Astrocyte of the spinal cord (primary cell): ENCODE measurements at regions not wholly inside any gene's neighbourhood (a gene's known extent, or its start where the extent isn't known, plus 50 kb on each side); places are given as distances from the start of the nearest gene placed in this dataset.
"Not testable (repeated sequence)": the region's sequence is repeated elsewhere in the genome, so short reads cannot be mapped to it uniquely, and the experiment has no call there.

Source experiments
- DNase-seq: peaks from one replicate; pipeline ENCODE4 v3.0.0; 2011; ENCODE audit warnings: low read depth, low spot score
- H3K4me3 ChIP-seq: 2 replicates; pipeline ENCODE4 v1.5.1; 2011; ENCODE audit warnings: low read depth, mild to moderate bottlenecking, low read length, moderate library complexity
- in situ Hi-C: cut with HindIII; loops from 2 replicates; pipeline ENCODE4 v1.10.0; 2017; ENCODE audit warnings: low sequenced_read_pairs
- TF ChIP-seq, protein P1 (sequence below): IDR thresholded peaks from 2 replicates; pipeline ENCODE4 v1.5.1; 2012; ENCODE audit warnings: low read depth, mild to moderate bottlenecking, low read length, inconsistent platforms

- TF ChIP-seq, protein P1, sequence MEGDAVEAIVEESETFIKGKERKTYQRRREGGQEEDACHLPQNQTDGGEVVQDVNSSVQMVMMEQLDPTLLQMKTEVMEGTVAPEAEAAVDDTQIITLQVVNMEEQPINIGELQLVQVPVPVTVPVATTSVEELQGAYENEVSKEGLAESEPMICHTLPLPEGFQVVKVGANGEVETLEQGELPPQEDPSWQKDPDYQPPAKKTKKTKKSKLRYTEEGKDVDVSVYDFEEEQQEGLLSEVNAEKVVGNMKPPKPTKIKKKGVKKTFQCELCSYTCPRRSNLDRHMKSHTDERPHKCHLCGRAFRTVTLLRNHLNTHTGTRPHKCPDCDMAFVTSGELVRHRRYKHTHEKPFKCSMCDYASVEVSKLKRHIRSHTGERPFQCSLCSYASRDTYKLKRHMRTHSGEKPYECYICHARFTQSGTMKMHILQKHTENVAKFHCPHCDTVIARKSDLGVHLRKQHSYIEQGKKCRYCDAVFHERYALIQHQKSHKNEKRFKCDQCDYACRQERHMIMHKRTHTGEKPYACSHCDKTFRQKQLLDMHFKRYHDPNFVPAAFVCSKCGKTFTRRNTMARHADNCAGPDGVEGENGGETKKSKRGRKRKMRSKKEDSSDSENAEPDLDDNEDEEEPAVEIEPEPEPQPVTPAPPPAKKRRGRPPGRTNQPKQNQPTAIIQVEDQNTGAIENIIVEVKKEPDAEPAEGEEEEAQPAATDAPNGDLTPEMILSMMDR, result no peak
- no peak overlapping the region for H3K4me3 ChIP-seq
- in situ Hi-C loops, result no loop called here
- no peak for DNase-seq
Observed at GRCh38 chr6:6439778-6440177, 119.3 kb upstream of the F13A1 start.

GRCh38 chr6:6452002-6452401 is 131.5 kb upstream of the F13A1 start:
- no peak overlapping the region for H3K4me3 ChIP-seq
- DNase-seq, result no peak
- in situ Hi-C loops, result no loop called here
- TF ChIP-seq, protein P1, result no peak

- TF ChIP-seq, protein P1, result no peak
- in situ Hi-C loops, result no loop called here
- H3K4me3 ChIP-seq, result no peak overlapping the region
- DNase-seq, result no peak
Observed at GRCh38 chr6:6453186-6453585, 132.7 kb upstream of the F13A1 start.

DNA sequence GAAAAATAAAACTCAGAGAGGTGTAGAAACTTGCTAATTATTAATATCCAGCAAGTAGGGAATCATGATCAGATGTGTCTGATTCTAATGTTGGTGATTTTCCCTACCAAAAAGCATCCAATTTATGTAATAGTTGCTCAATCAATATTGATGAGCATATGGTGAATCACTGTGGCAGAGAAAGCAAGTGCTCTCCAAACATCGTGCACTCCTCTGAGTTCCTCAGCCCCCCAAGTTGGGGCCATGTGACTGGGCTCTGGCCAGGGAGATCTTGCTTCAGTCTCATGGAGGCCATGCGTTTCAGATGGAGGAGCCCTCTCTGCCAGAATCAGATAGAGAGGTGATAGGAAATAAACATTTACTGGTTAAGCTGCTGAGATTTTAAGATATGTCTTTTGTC is 133.2 kb upstream of the LY86 start:
- TF ChIP-seq, protein P1, result no peak
- DNase-seq, result no peak
- in situ Hi-C loops, result no loop called here
- H3K4me3 ChIP-seq, result no peak overlapping the region

- in situ Hi-C loops, result no loop called here
- TF ChIP-seq, protein P1, result no peak
- H3K4me3 ChIP-seq, result no peak overlapping the region
- DNase-seq, result no peak
Observed at GRCh38 chr6:6458172-6458571, 130.3 kb upstream of the LY86 start.

GRCh38 chr6:6459963-6460362 is 128.6 kb upstream of the LY86 start:
- DNase-seq, in situ Hi-C loops, H3K4me3 ChIP-seq: not testable (repeated sequence)

DNA sequence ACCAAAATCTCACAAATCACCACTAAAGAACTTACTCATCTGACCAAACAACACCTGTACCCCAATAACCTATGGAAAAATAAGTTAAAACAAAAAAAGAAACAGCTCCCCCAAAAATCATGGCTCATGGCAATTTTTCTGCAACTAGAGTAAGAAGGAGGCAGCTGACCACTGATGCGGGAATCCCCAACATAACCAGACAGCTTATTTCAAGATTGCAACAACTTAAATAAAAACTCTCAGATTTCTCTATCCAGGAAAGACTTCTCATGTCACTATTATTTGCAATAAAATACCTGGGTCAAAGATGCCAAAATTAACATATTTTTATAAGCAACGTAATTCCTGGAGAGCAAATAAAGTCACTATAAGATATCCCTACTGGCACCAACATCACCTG is 128.1 kb upstream of the LY86 start:
- TF ChIP-seq, protein P1, result no peak
- in situ Hi-C loops, result no loop called here
- no peak overlapping the region for H3K4me3 ChIP-seq
- no peak for DNase-seq
